Activated gamma-delta T cell treated with anti-CD3 and anti-CD28 coated beads, Interleukin-2, amount 50 U/mL, for 16 hours (primary cell): ENCODE measurements at regions not wholly inside any gene's neighbourhood (a gene's known extent, or its start where the extent isn't known, plus 50 kb on each side); places are given as distances from the start of the nearest gene placed in this dataset.
"Not testable (repeated sequence)": the region's sequence is repeated elsewhere in the genome, so short reads cannot be mapped to it uniquely, and the experiment has no call there.

Experiments used
- DNase-seq: peaks from one replicate; pipeline ENCODE4 v3.0.0-alpha.2; 2020; ENCODE audit warnings: low read depth

DNA sequence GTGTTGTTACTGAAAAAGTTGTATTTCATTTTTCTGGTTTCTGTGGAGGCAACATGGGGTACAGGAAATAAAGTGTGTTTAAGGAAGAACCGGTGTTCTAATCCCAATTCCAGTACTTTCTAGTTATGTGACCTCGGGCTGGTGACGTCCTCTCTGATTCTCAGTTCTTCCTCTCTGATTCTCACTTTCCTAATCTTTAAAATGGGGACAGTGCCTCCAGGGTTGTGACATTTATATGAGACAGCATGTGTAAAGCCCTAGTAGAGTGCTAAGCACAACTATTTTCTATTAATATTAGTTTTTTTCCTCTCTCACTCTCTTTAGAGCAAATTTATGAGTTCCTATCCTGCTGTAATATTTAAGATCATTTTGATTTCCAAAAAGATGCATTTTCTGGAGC, 50.9 kb upstream of the PTPDC1 start:
- no peak for DNase-seq

DNA sequence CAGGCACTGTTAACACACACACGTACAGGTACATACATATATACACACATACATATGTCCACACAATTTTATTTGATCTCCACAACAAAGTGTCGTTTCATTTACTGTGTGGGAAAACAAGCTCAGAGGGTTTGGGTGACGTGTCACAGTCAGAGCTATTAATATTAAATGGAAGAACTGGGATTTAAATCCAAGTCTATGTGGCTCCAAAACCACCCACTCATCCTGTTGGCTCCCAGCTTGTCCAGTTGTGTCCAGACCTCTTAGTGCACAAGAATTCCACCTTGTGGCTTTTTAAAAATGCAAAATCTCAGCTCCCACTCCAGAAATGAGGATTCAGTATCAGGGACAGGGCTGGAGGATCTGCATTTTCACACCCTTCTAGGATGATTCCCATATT, 52.3 kb upstream of the PTPDC1 start:
- DNase-seq: no peak

DNA sequence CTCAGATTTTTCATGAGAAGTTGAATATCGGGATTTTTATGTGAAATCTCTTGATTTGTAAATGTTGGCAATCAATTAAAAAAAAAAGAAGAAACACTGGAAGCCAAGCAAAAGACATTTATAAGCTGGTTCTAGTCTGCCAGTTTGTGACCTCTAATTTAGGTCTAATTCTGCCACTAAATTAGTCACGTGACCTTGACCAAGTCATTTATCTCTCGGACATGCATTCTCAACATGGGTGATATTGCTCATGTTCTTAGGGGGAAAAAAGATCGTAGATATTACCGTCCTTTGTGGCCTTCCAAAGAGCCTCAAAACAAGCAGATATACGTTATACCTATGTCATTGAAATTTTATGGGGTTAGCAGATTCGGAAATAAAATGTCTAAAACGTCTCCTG, 52.9 kb upstream of the PTPDC1 start:
- no peak for DNase-seq

DNA sequence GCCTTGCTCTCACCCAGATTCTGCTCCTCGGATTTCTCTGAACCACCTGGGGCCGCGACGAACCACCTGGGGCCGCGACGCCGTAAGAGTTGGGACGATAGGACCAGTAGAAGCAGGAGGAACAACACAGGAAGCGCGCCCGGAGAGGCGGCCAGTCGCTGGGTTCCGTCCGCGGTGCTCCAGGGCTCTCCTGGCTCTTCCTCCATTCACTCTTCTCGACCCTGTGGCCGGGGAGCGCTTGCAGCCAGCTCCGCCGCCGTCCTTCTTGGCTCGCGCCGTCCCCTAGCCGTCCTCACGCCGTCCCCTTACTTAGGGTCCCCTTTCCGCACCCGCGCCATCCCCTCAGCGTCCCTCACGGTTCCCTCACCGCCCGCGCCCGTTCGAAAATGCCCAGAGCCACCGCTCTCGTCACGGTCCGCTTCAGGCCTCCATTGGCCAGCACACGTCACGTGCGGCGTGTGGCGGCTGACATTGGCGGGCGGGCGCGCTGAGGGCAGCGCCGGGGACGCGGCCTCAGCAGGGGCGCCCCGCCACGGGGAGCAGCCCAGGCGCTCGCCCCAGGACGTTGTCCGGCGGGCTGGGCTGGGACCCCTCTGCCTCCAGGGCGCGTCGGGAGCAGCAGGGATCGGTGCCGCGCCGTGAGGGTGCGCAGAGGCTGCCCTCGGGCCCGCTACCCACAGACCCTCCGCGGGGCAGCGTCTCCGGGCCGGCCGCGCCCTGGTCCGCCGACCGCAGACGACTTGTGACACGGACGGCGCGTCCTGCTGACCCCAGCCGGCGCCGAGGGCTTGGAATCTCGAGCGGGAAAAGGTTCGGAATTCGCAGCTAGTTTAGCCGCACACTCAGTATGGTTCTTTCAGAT, 53.7 kb upstream of the PTPDC1 start:
- DNase-seq: peak; percentile 58

DNA sequence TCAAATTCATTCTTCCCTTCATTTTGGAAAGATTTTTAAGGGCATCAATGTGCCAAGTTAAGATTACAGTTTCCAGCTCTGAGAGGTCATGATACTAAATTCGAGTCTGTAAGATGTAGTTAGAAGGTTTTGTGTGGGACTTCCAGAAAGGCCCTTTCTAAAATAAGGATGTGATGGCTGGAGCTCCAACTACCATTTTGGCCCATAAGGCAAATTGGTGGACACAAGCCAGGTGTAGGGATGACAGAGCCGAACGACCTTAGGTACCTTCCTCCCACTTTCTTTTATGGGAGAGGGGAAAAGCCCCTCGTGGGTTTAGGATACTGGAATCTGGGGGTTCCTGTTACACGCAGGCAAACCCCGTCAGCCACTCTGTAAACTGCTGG, 54.3 kb upstream of the PTPDC1 start:
- no peak for DNase-seq

DNA sequence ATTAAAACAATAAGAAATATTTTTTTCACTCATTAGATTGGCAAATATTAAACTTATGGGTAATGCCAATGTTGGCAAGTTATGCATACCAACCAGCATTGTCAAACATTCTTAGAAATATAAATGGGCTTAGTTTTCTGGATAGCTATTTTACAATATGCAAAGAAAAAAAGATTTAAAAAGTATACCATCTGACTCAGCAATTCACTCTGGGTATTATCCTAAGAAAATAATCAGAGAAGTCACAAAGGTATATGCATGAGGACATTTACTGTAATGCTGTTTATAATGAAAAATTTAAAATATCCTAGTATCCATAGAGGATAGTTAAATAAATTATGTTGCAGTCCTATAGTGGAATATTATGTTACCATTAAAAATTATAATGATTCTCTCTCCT, 57.4 kb upstream of the PTPDC1 start:
- no peak for DNase-seq

DNA sequence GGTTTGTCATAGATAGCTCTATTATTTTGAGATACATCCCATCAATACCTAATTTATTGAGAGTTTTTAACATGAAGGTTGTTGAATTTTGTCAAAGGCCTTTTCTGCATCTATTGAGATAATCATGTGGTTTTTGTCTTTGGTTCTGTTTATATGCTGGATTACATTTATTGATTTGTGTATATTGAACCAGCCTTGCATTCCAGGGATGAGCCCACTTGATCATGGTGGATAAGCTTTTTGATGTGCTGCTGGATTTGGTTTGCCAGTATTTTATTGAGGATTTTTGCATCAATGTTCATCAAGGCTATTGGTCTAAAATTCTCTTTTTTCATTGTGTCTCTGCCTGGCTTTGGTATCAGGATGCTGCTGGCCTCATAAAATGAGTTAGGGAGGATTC, 61.8 kb upstream of the PTPDC1 start:
- not testable (repeated sequence) for DNase-seq

DNA sequence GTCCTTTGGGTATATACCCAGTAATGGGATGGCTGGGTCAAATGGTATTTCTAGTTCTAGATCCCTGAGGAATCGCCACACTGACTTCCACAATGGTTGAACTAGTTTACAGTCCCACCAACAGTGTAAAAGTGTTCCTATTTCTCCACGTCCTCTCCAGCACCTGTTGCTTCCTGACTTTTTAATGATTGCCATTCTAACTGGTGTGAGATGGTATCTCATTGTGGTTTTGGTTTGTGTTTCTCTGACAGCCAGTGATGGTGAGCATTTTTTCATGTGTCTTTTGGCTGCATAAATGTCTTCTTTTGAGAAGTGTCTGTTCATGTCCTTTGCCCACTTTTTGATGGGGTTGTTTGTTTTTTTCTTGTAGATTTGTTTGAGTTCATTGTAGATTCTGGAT, 63.4 kb upstream of the PTPDC1 start:
- DNase-seq: not testable (repeated sequence)

DNA sequence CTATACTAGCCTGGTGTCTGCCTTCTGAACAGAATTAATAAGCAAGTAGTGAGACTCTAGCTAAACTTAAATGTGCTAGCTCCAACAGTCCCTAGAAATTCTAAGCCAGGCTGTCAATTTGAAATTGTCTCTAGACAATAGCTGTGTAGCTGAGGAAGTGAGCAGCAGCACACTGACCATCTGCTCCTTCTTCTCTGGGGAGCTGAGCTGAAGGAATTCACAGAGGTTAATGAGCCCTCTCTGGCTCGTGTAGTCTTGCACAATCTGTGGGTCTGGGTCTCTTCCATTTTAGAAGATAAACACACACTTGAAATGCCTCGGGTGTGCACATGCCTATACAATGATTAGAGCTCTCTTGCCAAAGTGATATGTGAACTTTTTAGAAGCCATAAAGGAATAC, 63.5 kb upstream of the BARX1 start:
- DNase-seq: no peak

DNA sequence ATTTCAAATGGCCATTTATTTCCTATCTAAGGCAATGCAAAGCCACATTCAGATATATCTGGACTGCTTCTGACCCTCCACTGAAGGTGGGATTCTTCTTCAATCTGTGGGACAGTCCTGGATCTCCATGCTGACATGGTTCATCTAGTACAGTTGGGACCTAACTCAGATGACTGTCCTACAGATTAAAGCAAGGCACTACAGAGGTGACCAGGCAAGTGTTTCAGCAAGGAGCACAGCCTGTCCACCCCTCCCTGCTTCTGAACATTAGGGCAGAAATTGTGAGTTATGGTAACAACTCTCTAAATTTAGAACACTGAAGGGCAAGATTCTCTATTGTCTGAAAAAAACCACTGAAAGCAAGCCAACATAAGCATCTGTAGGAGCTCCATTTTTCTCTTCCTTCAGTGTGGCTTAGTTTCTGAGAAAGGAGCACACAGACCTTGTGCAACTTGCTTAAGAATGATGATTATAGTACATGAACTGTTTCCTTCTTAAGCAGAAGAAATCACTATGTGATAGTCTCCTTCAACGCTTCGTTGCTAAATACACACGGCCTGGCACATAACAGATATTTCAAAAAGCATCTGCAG, 62.9 kb upstream of the BARX1 start:
- no peak for DNase-seq

DNA sequence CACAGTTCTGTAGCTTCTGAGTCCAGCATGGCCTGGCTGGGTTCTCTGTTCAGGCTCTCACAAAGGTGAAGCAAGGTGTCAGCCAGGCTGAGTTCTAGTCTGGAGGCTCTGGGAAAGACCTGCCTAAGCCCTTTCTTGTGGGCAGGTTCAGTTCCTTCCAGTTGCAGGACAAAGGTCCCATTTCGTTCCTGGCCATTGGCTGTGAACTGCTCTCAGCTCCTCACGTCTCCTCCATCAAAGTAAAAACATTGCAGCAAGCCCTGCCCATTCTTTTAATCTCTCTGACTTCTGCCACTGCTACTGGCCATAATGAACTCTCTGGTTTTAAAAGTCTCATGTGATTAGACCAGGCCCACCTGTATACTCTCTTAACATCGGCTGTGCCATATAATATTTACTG, 61.6 kb upstream of the BARX1 start:
- DNase-seq: no peak

DNA sequence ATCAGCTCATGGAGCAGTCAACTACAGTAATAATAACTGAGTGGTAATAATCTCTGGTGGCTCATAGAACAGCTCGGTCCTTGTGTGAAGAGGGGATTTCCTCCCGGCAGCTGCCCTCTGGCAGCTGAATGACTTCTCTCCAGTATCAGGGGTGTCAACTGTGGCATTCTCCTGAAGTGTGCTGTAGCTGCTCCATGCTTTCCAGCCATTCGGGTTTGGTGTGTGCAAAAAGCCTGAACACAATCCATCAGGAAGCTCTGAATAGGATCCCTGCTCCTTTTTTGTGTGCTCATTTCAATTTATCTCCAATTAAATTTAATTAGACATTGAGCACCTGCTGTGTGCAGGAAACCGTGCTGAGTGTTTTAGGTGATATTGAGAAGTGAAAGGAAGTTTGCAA, 59.8 kb upstream of the BARX1 start:
- DNase-seq: no peak

DNA sequence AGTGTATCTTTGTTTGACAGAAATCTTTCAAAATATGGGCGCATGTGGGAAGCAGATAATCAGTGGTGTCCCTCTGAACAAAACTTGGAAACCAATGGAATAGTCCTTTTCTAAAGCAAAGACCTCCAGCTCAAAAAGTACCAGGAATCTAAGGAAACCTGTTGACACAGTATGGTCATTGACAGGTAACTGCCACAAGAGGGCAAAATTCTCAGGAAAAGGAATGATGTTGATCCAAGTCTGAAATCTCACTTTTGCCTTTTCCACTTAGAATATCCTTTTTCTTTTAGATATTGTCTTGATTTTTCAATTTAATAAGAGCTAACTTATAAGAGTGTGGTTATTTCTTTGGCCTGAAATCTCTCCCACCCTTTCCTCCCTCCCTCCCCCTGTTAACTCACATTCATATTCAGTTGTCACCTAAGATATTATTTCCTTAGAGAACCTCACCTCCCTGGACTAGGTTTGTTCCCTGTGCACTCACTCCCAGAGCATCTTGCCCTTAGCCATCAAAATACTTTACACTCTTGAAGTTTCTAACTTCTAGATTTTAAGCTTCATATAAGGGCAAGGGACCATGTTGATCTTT, 59.0 kb upstream of the BARX1 start:
- no peak for DNase-seq

DNA sequence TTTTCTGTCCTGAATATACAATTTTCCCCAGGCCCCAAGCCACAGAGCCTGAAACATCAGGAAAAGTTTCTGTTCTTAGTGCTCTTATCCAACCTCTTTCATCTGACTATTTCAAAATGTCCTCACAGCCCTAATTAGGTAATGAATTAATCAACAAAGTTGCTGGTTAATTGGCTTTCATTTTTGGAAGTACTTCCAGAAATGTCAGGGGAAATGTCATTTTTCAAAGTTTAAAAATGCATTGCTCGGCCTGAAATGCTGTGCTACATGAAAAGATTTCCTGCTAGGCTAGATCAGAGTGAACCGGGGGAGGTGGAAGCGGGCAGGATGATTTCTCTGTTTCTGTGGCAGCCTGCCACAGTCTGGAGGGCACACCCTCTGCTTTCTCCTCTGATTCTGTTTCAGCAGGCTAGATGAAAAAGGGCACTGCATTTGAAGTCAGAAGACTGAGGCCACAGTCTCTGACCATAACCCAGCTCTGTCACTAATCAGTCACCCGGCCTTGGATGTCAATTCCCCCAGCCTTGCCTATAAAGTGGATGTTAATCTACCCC, 55.9 kb upstream of the BARX1 start:
- DNase-seq: no peak

DNA sequence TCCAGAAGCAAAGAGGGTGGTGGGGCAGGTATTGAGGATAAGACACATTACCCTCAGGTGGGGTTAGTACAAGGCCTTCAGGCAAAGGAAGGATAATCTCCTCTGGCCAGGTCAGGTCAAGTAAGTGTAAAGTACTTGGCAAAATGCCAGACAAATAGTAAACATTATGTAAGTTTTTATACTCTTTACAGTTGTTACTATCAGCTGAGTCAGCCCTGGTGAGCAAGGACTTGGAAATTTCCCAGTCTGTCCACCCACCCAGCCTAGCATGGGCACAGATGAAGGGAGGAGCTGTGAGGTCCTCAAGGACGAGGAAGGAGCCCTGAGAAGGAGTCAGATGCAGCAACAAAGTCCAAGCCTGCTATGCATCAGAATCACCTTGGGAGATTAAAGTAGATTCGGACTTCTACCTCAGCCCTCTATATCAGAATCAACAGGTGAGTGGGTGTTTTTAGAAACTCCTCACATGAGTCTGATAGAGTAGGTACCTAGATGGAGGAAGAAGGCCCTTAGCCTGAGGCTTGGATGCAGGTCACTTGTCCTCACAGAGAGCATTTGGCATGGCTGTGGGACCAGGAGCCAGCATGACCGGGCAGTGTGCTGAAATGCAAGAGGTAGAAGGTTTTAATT, 50.2 kb upstream of the BARX1 start:
- DNase-seq: no peak
